SJCRH30 (cell line): ENCODE measurements at regions not wholly inside any gene's neighbourhood (a gene's known extent, or its start where the extent isn't known, plus 50 kb on each side); places are given as distances from the start of the nearest gene placed in this dataset.
"Not testable (repeated sequence)": the region's sequence is repeated elsewhere in the genome, so short reads cannot be mapped to it uniquely, and the experiment has no call there.

ENCODE experiments used
- DNase-seq, 2 experiments: peaks; one replicate each; pipeline ENCODE4 v3.0.0-alpha.2; 2015 to 2020
- H3K27ac ChIP-seq: fragments of 250-450 bp; sonication (Bioruptor Pico); 2 replicates; pipeline ENCODE4 v1.5.1; 2020; ENCODE audit warnings: mild to moderate bottlenecking, moderate library complexity
- H3K27me3 ChIP-seq: fragments of 250-450 bp; sonication (Bioruptor Pico); 2 replicates; pipeline ENCODE4 v1.5.1; 2020; ENCODE audit warnings: mild to moderate bottlenecking, moderate library complexity
- H3K36me3 ChIP-seq: fragments of 250-450 bp; sonication (Bioruptor Pico); 2 replicates; pipeline ENCODE4 v1.5.1; 2020; ENCODE audit warnings: mild to moderate bottlenecking, moderate library complexity
- H3K4me1 ChIP-seq: fragments of 250-450 bp; sonication (Bioruptor Pico); 2 replicates; pipeline ENCODE4 v1.5.1; 2020; ENCODE audit warnings: mild to moderate bottlenecking, moderate library complexity
- H3K4me3 ChIP-seq: fragments of 250-450 bp; sonication (Bioruptor Pico); 2 replicates; pipeline ENCODE4 v1.5.1; 2020; ENCODE audit warnings: mild to moderate bottlenecking, moderate library complexity
- H3K9me3 ChIP-seq: fragments of 250-450 bp; sonication (Bioruptor Pico); replicated peaks from 2 replicates; pipeline ENCODE4 v1.5.1; 2020; ENCODE audit warnings: mild to moderate bottlenecking, moderate library complexity

DNA sequence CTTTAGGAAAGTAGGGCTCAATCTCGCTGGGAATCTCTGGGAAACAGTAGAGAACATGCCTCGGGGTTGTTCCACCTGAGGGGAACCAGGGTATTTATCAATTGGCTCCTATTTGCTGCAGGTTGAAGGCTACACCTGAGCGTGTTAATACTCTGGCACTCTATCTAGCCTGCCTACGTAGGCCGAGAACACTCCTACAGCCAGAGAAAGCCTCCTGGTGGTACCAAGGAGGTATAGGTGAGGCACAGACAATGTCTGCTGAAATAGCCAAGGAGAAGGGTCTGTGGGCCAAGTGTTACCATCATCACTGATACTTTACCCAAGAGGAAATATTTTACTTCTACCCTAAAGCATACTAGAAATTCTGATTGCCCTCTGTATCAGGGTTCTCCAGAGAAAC, 341.0 kb upstream of the UBE2E2 start:
- Histone ChIP-seq H3K4me1 (no peaks in the 10 kb centered on the region), H3K27me3 (no peaks in the 10 kb centered on the region; the same call in none of the 2 replicates), H3K36me3 (no peaks in the 10 kb centered on the region), H3K27ac (no peak overlapping the region), H3K4me3 (no peak overlapping the region), H3K9me3 (no peaks in the 10 kb centered on the region)
- peak in 1 of 2 experiments; percentile 6 for DNase-seq

DNA sequence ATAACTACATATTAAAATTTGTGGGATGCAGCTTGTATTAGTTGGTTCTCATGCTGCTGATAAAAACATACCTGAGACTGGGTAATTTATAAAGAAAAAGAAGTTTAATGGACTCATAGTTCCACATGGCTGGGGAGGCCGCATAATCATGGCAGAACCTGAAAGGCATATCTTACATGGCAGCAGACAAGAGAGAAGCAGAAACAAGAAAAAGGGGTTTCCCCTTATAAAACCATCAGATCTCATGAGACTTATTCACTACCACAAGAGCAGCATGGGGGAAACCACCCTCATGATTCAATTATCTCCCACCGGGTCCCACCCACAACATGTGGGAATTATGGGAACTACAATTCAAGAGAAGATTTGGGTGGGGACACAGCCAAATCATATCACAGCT, 320.3 kb upstream of the UBE2E2 start:
- H3K4me1 ChIP-seq, H3K4me3 ChIP-seq, H3K27me3 ChIP-seq, H3K36me3 ChIP-seq, DNase-seq, H3K27ac ChIP-seq, H3K9me3 ChIP-seq: not testable (repeated sequence)

DNA sequence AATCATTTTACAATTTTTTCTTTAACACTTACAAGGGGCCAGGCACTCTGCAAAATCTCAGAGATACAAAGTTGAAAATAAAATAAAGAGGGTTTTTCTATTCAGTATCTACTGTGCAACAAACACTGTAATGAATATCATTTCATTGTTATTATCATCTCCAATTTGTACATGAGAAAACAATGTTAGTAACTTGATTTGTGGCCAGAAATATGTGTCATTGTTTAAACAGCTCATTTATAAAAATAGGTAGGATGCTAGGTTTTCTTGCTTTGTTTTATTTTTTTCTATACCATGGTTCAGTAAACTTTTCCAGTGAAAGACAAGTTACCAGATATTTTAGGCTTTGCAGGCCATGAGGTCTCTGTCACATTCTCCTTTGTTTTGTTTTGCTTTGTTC, 318.1 kb upstream of the UBE2E2 start:
- Histone ChIP-seq H3K27ac (no peak overlapping the region), H3K36me3 (no peaks in the 10 kb centered on the region), H3K4me3 (no peak overlapping the region), H3K9me3 (no peaks in the 10 kb centered on the region), H3K4me1 (no peaks in the 10 kb centered on the region), H3K27me3 (no peaks in the 10 kb centered on the region)
- DNase-seq, result no peak

DNA sequence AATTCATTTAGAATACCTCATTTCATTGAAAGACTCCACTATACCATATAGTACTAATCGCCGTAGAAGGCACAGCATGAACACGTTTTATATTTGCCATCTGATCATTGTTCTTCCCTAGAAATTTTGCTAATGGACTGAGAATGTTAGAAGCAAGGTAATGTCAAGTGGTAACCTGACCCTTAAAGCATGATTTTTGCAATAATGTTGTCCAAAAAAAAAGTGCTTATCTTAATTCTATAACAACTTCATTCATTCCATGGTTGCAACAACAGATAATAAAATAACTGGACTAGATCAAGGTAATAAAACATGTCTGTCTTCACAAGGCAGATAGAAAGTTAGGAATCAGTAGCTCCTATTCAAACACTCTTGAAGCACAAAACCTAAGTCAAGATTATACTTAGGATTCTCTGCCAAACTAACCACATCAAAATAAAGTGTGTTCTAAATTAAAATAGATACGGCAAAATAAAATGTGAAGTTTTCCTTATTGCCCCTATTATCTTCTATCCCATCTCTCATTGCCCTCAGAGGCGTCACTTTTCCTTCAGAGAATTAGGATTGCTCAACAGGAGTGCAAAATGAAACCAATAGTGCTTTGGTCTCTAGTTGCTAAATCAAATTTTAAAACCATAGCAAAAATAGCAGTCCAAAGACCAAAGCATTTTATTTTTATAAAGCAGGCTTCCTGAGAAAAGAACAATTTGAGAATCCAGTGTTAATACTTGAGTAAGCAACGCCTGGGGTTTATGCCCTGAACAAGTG, 317.4 kb upstream of the UBE2E2 start:
- H3K27ac ChIP-seq, result no peak overlapping the region
- no peak overlapping the region for H3K4me3 ChIP-seq
- no peaks in the 10 kb centered on the region for H3K27me3 ChIP-seq
- H3K36me3 ChIP-seq, result no peaks in the 10 kb centered on the region
- H3K4me1 ChIP-seq, result no peaks in the 10 kb centered on the region
- no peaks in the 10 kb centered on the region for H3K9me3 ChIP-seq
- no peak for DNase-seq

DNA sequence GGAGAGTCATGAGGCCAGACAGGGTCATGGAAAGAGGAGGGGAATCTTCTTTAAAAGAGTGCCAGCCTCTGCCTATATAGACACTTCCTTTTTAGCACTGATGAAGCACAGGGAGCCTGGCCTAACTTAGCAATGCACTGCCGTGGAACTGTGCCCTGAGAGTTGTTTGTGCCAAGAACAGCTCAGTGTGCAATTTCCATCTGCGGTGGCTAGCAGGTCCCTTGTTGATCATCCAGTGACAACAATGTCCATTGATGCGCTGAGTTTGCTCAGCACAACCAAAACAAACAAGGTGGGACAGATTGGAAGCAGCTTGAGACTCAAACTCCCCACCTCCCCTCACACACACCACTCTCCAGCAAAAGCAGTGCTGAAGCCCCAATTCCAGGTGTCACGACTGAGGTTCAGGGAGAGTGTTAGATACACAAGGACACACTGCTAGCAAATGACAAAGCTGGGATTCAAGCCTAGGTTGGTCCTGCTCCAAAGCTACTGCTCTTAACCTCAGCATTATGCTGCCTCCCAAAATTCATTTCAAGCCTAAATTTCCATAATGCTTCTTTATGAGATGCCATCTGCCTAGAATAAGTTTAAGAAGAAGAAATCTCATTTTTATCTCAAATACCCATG, 316.6 kb upstream of the UBE2E2 start:
- H3K36me3 ChIP-seq, result no peaks in the 10 kb centered on the region
- no peaks in the 10 kb centered on the region for H3K27me3 ChIP-seq
- no peak overlapping the region for H3K4me3 ChIP-seq
- no peak for DNase-seq
- H3K4me1 ChIP-seq, result no peaks in the 10 kb centered on the region
- H3K27ac ChIP-seq, result no peak overlapping the region
- H3K9me3 ChIP-seq, result no peaks in the 10 kb centered on the region

DNA sequence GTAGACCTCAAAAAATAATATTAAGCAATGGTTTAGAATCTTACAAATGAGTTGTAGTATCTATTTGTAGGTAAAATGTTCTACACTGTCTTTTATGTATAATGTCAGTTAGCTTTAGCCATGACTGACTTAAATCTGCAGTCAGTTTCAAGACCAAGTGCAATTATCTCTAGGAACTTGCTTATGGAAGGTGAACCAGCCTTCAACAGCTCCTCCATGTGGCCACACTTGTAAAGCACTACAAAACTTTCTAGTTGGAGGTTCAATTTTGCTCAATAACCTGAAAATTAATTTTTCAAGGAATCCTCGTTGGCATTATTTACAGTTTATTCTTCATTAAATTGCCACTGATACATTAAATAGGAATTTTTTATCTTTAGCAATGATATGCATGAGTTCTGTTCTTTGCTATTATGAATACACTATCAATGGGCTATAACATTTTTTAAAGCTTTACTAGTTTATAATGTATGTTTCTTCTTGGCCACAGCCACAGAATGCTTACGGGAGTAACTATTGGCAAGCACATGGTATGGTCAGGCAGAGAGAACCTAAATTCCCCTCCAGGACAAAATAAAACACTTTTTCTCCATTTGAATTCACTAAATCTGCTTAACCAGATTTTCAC, 315.3 kb upstream of the UBE2E2 start:
- DNase-seq, result peak; percentile 17 to 64
- H3K27ac ChIP-seq, result no peak overlapping the region
- H3K36me3 ChIP-seq, result no peaks in the 10 kb centered on the region
- peaks cover under 1% of the 10 kb centered on the region for H3K4me1 ChIP-seq
- no peaks in the 10 kb centered on the region for H3K9me3 ChIP-seq
- no peak overlapping the region for H3K4me3 ChIP-seq
- H3K27me3 ChIP-seq, result no peaks in the 10 kb centered on the region

DNA sequence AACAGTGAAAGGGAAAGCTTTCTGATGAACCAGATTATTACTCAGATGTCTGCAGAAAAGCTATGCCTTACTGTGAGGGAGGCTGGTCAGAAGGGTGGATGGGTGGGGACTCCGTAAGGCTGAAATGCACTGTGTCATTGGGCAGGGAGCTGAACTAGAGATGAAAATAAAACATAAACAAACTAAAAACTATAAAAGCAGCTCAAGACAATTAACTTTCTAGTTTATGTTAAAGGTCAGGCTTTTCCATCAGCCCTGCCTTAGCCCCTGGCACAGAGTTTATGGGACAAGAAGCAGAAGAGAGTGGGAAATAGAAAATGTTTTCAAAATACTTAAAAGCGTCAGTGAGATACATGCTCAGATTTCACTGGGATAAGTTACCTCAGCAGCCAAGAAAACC, 310.0 kb upstream of the UBE2E2 start:
- peak in 1 of 2 experiments; percentile 42 for DNase-seq
- H3K9me3 ChIP-seq, result no peaks in the 10 kb centered on the region
- no peaks in the 10 kb centered on the region for H3K36me3 ChIP-seq
- H3K27ac ChIP-seq, result peak overlapping the region; percentile 54; the same call in 1 of the 2 replicates
- H3K27me3 ChIP-seq, result no peaks in the 10 kb centered on the region
- H3K4me3 ChIP-seq, result no peak overlapping the region
- H3K4me1 ChIP-seq, result peaks cover 24% of the 10 kb centered on the region

DNA sequence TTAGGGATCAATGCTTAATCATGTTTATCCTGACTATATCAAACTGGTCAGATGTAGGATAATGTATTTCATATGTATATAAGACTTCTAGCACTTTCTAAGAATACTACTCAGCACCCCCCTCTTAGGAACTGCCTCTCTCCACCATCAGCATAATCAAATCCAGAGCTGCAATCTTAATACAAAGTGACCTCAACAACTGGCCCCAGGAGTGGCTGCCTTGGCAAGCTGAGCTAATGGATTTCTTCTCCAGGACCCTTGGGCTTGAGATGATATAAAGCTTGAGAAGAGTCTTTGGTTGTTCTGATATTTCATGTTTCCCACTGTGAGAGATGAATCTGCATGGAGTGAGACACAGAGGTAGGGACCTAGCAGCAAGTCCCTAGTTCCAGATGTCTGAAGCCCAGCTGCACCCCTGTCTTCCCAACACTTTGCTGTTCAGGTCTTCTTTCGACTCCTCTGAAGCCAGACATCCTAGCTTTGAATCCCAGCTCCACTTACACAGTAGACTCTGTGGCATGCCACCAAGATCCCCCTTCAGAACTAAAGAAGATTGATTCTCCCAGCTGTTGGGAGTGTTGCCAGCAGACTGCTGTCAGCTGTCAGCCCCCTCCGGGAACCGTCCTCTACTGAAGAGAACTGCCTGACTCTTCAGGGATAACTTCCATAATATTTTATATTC, 309.3 kb upstream of the UBE2E2 start:
- peaks cover 24% of the 10 kb centered on the region for H3K4me1 ChIP-seq
- no peaks in the 10 kb centered on the region for H3K27me3 ChIP-seq
- no peaks in the 10 kb centered on the region for H3K36me3 ChIP-seq
- DNase-seq, result peak; percentile 97 to 99
- no peak overlapping the region for H3K4me3 ChIP-seq
- no peaks in the 10 kb centered on the region for H3K9me3 ChIP-seq
- peak overlapping the region; percentile 54 for H3K27ac ChIP-seq

DNA sequence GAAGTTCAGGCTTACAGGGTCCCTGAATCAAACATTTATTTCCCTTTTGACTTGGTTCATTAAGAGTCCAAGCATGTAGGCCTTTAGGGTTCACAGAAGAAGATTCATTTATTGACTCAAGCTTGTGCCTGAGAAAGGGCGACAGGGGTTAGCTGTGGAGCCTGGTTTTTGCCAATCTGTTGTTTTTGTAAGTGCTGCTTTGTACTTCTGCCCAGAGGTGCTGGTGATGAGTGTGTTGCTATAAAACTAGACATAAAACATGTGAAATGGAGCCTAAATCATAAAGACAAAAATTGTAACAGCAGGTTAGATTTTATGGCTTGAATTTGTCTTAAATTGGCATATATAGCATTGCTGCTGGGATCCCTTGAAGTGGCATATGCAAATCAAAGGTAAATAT, 308.3 kb upstream of the UBE2E2 start:
- peak in 1 of 2 experiments; percentile 15 for DNase-seq
- H3K27ac ChIP-seq, result no peak overlapping the region; the same call in 1 of the 2 replicates
- no peaks in the 10 kb centered on the region for H3K36me3 ChIP-seq

DNA sequence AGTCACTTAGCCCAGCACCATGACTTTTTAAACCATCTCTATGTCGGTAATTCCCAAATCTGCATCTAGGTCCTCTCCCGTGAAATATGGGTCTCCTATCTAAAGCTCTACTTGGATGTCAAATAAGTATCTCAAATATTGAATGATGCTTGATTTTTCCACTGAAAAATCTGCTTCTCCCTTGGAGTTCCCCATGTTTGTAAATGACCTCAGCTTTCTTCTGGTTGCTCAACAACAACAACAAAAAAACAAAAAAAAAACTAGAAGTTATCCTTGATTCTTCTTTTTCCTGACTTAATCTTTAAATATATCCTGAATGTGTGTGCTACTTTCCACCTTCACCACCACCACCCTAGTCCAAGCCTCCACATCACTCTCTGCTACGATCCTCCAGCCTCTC, 307.5 kb upstream of the UBE2E2 start:
- no peak for DNase-seq
- peaks cover 24% of the 10 kb centered on the region for H3K4me1 ChIP-seq
- no peak overlapping the region for H3K27ac ChIP-seq
- no peaks in the 10 kb centered on the region for H3K36me3 ChIP-seq
- no peak overlapping the region for H3K4me3 ChIP-seq
- H3K27me3 ChIP-seq, result no peaks in the 10 kb centered on the region
- no peaks in the 10 kb centered on the region for H3K9me3 ChIP-seq

More for the DNA sequence above, 308.3 kb upstream of the UBE2E2 start:
- Histone ChIP-seq H3K4me1 (peaks cover 24% of the 10 kb centered on the region), H3K4me3 (no peak overlapping the region), H3K27me3 (no peaks in the 10 kb centered on the region), H3K9me3 (no peaks in the 10 kb centered on the region)

DNA sequence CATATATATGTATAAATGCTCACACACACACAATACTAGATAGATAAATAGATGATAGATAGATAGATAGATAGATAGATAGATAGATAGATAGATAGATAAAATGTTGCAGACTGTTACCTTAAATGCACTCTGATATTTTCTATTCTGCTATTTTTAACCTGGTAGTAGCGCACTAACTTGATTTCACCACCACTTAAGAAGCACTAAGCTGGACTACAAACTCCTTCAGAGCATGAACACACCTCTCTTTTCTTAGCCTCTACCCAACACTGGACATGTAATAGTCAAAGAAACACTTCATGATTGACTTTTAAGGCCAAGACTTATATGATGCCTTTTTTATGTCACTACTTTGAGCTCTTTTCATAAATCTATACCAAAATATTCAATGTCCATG, 304.6 kb upstream of the UBE2E2 start:
- Histone ChIP-seq H3K27ac (no peak overlapping the region), H3K9me3 (no peaks in the 10 kb centered on the region), H3K4me1 (peaks cover 15% of the 10 kb centered on the region), H3K4me3 (no peak overlapping the region), H3K27me3 (no peaks in the 10 kb centered on the region), H3K36me3 (no peaks in the 10 kb centered on the region)
- DNase-seq, result no peak

DNA sequence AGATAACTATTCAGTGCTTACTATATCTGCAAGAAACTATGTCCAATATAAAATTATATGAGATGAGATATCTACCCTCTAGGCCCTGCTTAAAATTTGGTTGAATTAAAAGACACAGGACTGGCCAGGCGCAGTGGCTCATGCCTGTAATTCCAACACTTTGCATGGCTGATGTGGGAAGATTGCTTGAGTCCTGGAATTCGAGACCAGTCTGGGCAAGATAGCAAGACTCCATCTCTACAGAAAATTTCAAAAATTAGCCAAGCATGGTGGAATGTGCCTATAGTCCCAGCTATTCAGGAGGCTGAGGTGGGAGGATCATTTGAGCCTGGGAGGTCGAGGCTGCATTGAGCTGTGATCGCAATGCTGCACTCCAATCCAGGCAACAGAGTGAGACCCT, 303.7 kb upstream of the UBE2E2 start:
- Histone ChIP-seq H3K4me1 (peaks cover 8% of the 10 kb centered on the region), H3K9me3 (no peaks in the 10 kb centered on the region), H3K4me3 (no peak overlapping the region), H3K27ac (no peak overlapping the region), H3K27me3 (no peaks in the 10 kb centered on the region), H3K36me3 (no peaks in the 10 kb centered on the region)
- no peak for DNase-seq

DNA sequence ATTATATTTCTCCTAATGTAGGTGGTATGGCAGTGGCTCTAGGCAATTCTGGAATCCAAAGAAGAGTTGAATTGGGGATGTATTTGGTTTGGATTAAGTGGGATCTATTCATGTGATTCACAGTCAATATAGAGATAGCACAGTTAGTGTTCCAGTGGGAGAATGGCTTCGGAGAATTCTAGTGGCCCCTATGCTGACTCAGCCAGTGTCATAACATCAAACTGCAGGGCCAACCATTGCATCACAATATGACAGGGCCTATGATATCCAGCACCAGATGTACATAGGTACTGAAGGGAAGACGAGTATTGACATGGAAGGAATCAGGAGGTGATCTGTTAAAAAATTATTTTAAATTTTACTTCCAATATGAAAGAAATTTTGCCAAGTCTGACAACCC, 302.8 kb upstream of the UBE2E2 start:
- H3K36me3 ChIP-seq, result no peaks in the 10 kb centered on the region
- H3K27ac ChIP-seq, result no peak overlapping the region
- no peaks in the 10 kb centered on the region; the same call in 1 of the 2 replicates for H3K4me1 ChIP-seq
- no peak overlapping the region for H3K4me3 ChIP-seq
- H3K27me3 ChIP-seq, result no peaks in the 10 kb centered on the region
- DNase-seq, result no peak
- H3K9me3 ChIP-seq, result no peaks in the 10 kb centered on the region

DNA sequence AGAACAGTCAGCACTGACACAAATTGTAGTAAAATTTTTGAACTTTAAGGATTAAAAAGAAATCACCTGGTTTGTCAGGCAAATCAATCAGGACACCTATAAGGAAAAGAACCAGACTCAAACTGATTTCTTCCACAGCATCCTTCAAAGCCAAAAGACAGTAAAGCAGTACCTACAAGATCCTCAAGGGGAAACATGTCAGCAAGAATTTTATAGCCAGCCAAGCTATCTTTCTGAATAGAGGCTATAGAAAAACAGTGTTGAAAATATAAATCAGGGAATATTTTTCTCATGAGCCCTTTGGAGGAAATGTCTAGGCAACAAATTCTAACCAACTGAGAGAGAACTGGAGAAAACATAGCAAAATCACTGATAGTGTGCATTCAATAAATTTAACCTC, 301.4 kb upstream of the UBE2E2 start:
- H3K4me1 ChIP-seq, result peaks cover 1% of the 10 kb centered on the region; the same call in 1 of the 2 replicates
- DNase-seq, result no peak
- no peak overlapping the region for H3K27ac ChIP-seq
- no peaks in the 10 kb centered on the region for H3K36me3 ChIP-seq
- no peak overlapping the region for H3K4me3 ChIP-seq
- H3K9me3 ChIP-seq, result no peaks in the 10 kb centered on the region
- H3K27me3 ChIP-seq, result no peaks in the 10 kb centered on the region
